ENCODE measurements at regions not wholly inside any gene's neighbourhood (a gene's known extent, or its start where the extent isn't known, plus 50 kb on each side); places are given as distances from the start of the nearest gene placed in this dataset.

- no peak for DNase-seq
Observed at GRCh38 chr5:66306844-66307315, 162.8 kb downstream of the SREK1 start.

- peak; percentile 52 for DNase-seq
Observed at GRCh38 chr5:66307647-66308241, 163.6 kb downstream of the SREK1 start.

GRCh38 chr5:66312266-66312665 is 168.2 kb downstream of the SREK1 start:
- DNase-seq = no peak

GRCh38 chr5:66315784-66316183 is 171.7 kb downstream of the SREK1 start:
- DNase-seq = no peak

GRCh38 chr5:66322786-66323528 is 178.9 kb downstream of the SREK1 start:
- no peak for DNase-seq

GRCh38 chr5:66323529-66323895 is 179.4 kb downstream of the SREK1 start:
- no peak for DNase-seq

GRCh38 chr5:66324357-66324756 is 180.3 kb downstream of the SREK1 start:
- no peak for DNase-seq

GRCh38 chr5:66326276-66326675 is 182.2 kb downstream of the SREK1 start:
- DNase-seq = no peak

- DNase-seq = no peak
Observed at GRCh38 chr5:66327008-66327407, 182.9 kb downstream of the SREK1 start.

GRCh38 chr5:66329078-66329477 is 185.0 kb downstream of the SREK1 start:
- DNase-seq = no peak

GRCh38 chr5:66333192-66333591 is 189.1 kb downstream of the SREK1 start:
- DNase-seq = no peak

GRCh38 chr5:66337626-66338226 is 193.6 kb downstream of the SREK1 start:
- no peak for DNase-seq

GRCh38 chr5:66338828-66339227 is 194.7 kb downstream of the SREK1 start:
- DNase-seq = no peak

- no peak for DNase-seq
Observed at GRCh38 chr5:66339896-66340295, 195.8 kb downstream of the SREK1 start.

GRCh38 chr5:66340786-66341185 is 196.7 kb downstream of the SREK1 start:
- no peak for DNase-seq

- DNase-seq = no peak
Observed at GRCh38 chr5:66342341-66342880, 198.3 kb downstream of the SREK1 start.

- DNase-seq = no peak
Observed at GRCh38 chr5:66343370-66344071, 199.4 kb downstream of the SREK1 start.

- DNase-seq = peak; percentile 29
Observed at GRCh38 chr5:66344544-66344943, 200.4 kb downstream of the SREK1 start.

GRCh38 chr5:66345281-66345680 is 201.2 kb downstream of the SREK1 start:
- no peak for DNase-seq

- DNase-seq = no peak
Observed at GRCh38 chr5:66346869-66347268, 202.8 kb downstream of the SREK1 start.

- no peak for DNase-seq
Observed at GRCh38 chr5:66348387-66349125, 204.5 kb downstream of the SREK1 start.

GRCh38 chr5:66351813-66352212 is 207.7 kb downstream of the SREK1 start:
- no peak for DNase-seq

GRCh38 chr5:66353186-66353585 is 209.1 kb downstream of the SREK1 start:
- no peak for DNase-seq
